ENCODE measurements at regions not wholly inside any gene's neighbourhood (a gene's known extent, or its start where the extent isn't known, plus 50 kb on each side); places are given as distances from the start of the nearest gene placed in this dataset.

GRCh38 chr5:34586117-34586885 lies 69.8 kb upstream of the RAI14 start:
- H3K36me3 Mint-ChIP-seq (ENCODE audit: insufficient read depth): peaks cover 3% of the 10 kb centered on the region
- H3K27me3 Mint-ChIP-seq: no peaks in the 10 kb centered on the region
- peaks cover 7% of the 10 kb centered on the region for H3K9me3 Mint-ChIP-seq (ENCODE audit: low read depth)
- no peak for TF ChIP-seq CTCF (IDR thresholded peaks at IDR 0.05; ENCODE audit: unreplicated experiment)
- DNase-seq (ENCODE audit: low spot score, unreplicated experiment): no peak
- peak overlapping the region; percentile 91 for H3K27ac Mint-ChIP-seq
- H3K4me3 Mint-ChIP-seq (ENCODE audit: low read depth): peak overlapping the region; percentile 27
- H3K4me1 Mint-ChIP-seq (ENCODE audit: low read depth): peaks cover 30% of the 10 kb centered on the region

- no peak for DNase-seq (ENCODE audit: low spot score, unreplicated experiment)
- TF ChIP-seq CTCF (IDR thresholded peaks at IDR 0.05; ENCODE audit: unreplicated experiment): no peak
- Mint-ChIP-seq H3K27ac (peak overlapping the region; percentile 59), H3K9me3 (ENCODE audit: low read depth) (peaks cover 7% of the 10 kb centered on the region), H3K4me3 (ENCODE audit: low read depth) (no peak overlapping the region), H3K4me1 (ENCODE audit: low read depth) (peaks cover 26% of the 10 kb centered on the region), H3K27me3 (no peaks in the 10 kb centered on the region), H3K36me3 (ENCODE audit: insufficient read depth) (peaks cover 3% of the 10 kb centered on the region)
Measured at GRCh38 chr5:34587355-34588241, 68.5 kb upstream of the RAI14 start.

GRCh38 chr5:34589832-34590231 lies 66.3 kb upstream of the RAI14 start:
- peaks cover 3% of the 10 kb centered on the region for H3K9me3 Mint-ChIP-seq (ENCODE audit: low read depth)
- H3K27ac Mint-ChIP-seq: no peak overlapping the region
- no peaks in the 10 kb centered on the region for H3K27me3 Mint-ChIP-seq
- no peak overlapping the region for H3K4me3 Mint-ChIP-seq (ENCODE audit: low read depth)
- DNase-seq (ENCODE audit: low spot score, unreplicated experiment): no peak
- peaks cover 26% of the 10 kb centered on the region for H3K4me1 Mint-ChIP-seq (ENCODE audit: low read depth)
- H3K36me3 Mint-ChIP-seq (ENCODE audit: insufficient read depth): peaks cover 3% of the 10 kb centered on the region
- no peak for TF ChIP-seq CTCF (IDR thresholded peaks at IDR 0.05; ENCODE audit: unreplicated experiment)

- no peak for TF ChIP-seq CTCF (IDR thresholded peaks at IDR 0.05; ENCODE audit: unreplicated experiment)
- Mint-ChIP-seq H3K4me1 (ENCODE audit: low read depth) (peaks cover 13% of the 10 kb centered on the region), H3K4me3 (ENCODE audit: low read depth) (no peak overlapping the region), H3K27me3 (no peaks in the 10 kb centered on the region), H3K36me3 (ENCODE audit: insufficient read depth) (no peaks in the 10 kb centered on the region), H3K27ac (no peak overlapping the region), H3K9me3 (ENCODE audit: low read depth) (no peaks in the 10 kb centered on the region)
- no peak for DNase-seq (ENCODE audit: low spot score, unreplicated experiment)
Measured at GRCh38 chr5:34591723-34592122, 64.4 kb upstream of the RAI14 start.
